ENCODE measurements at regions not wholly inside any gene's neighbourhood (a gene's known extent, or its start where the extent isn't known, plus 50 kb on each side); places are given as distances from the start of the nearest gene placed in this dataset.

GRCh38 chrX:534804-535203 lies 95.8 kb upstream of the SHOX start:
- no peak overlapping the region for H3K4me2 ChIP-seq (ENCODE audit: low read length)
- no peaks in the 10 kb centered on the region for H3K36me3 ChIP-seq (ENCODE audit: control insufficient read depth, low read length)
- no peaks in the 10 kb centered on the region for H3K79me2 ChIP-seq (ENCODE audit: control insufficient read depth, low read length)
- no peaks in the 10 kb centered on the region for H4K20me1 ChIP-seq (ENCODE audit: control insufficient read depth, insufficient read depth, low read depth, low read length)
- peaks cover 17% of the 10 kb centered on the region; the same call in 1 of the 2 replicates for H3K9me3 ChIP-seq (ENCODE audit: control insufficient read depth, insufficient read depth, low read length)
- H3K27ac ChIP-seq (ENCODE audit: low read depth, low read length) = no peak overlapping the region
- no peaks in the 10 kb centered on the region for H3K4me1 ChIP-seq (ENCODE audit: control insufficient read depth, low read length)
- H3F3A ChIP-seq (ENCODE audit: control insufficient read depth, insufficient read depth) = peaks cover 5% of the 10 kb centered on the region
- no peaks in the 10 kb centered on the region for H3K9me2 ChIP-seq (replicated peaks; ENCODE audit: control insufficient read depth, low read length)
- TF ChIP-seq, protein P1, sequence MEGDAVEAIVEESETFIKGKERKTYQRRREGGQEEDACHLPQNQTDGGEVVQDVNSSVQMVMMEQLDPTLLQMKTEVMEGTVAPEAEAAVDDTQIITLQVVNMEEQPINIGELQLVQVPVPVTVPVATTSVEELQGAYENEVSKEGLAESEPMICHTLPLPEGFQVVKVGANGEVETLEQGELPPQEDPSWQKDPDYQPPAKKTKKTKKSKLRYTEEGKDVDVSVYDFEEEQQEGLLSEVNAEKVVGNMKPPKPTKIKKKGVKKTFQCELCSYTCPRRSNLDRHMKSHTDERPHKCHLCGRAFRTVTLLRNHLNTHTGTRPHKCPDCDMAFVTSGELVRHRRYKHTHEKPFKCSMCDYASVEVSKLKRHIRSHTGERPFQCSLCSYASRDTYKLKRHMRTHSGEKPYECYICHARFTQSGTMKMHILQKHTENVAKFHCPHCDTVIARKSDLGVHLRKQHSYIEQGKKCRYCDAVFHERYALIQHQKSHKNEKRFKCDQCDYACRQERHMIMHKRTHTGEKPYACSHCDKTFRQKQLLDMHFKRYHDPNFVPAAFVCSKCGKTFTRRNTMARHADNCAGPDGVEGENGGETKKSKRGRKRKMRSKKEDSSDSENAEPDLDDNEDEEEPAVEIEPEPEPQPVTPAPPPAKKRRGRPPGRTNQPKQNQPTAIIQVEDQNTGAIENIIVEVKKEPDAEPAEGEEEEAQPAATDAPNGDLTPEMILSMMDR (IDR thresholded peaks at IDR 0.05; ENCODE audit: low read depth, low read length, poor library complexity, severe bottlenecking) = no peak
- no peak for TF ChIP-seq EZH2phosphoT487 (IDR thresholded peaks at IDR 0.05; ENCODE audit: borderline replicate concordance, low read length)
- no peaks in the 10 kb centered on the region for H3K27me3 ChIP-seq (ENCODE audit: control insufficient read depth, low read length)
- H3K4me3 ChIP-seq (ENCODE audit: low read length) = no peak overlapping the region

- Histone ChIP-seq H3K36me3 (ENCODE audit: control insufficient read depth, low read length) (no peaks in the 10 kb centered on the region), H3K4me2 (ENCODE audit: low read length) (no peak overlapping the region), H3K9me3 (ENCODE audit: control insufficient read depth, insufficient read depth, low read length) (peaks cover under 1% of the 10 kb centered on the region; the same call in 1 of the 2 replicates), H4K20me1 (ENCODE audit: control insufficient read depth, insufficient read depth, low read depth, low read length) (no peaks in the 10 kb centered on the region), H3K4me1 (ENCODE audit: control insufficient read depth, low read length) (no peaks in the 10 kb centered on the region), H3F3A (ENCODE audit: control insufficient read depth, insufficient read depth) (no peaks in the 10 kb centered on the region), H3K27ac (ENCODE audit: low read depth, low read length) (no peak overlapping the region), H3K27me3 (ENCODE audit: control insufficient read depth, low read length) (no peaks in the 10 kb centered on the region), H3K4me3 (ENCODE audit: low read length) (no peak overlapping the region), H3K9me2 (replicated peaks; ENCODE audit: control insufficient read depth, low read length) (no peaks in the 10 kb centered on the region), H3K79me2 (ENCODE audit: control insufficient read depth, low read length) (no peaks in the 10 kb centered on the region)
- TF ChIP-seq EZH2phosphoT487 (IDR thresholded peaks at IDR 0.05; ENCODE audit: borderline replicate concordance, low read length) = no peak
- TF ChIP-seq, protein P1 (IDR thresholded peaks at IDR 0.05; ENCODE audit: low read depth, low read length, poor library complexity, severe bottlenecking) = no peak
Measured at GRCh38 chrX:536616-537015, 94.0 kb upstream of the SHOX start.

- H4K20me1 ChIP-seq (ENCODE audit: control insufficient read depth, insufficient read depth, low read depth, low read length) = no peaks in the 10 kb centered on the region
- H3K36me3 ChIP-seq (ENCODE audit: control insufficient read depth, low read length) = no peaks in the 10 kb centered on the region
- H3K9me2 ChIP-seq (replicated peaks; ENCODE audit: control insufficient read depth, low read length) = no peaks in the 10 kb centered on the region
- no peaks in the 10 kb centered on the region for H3K79me2 ChIP-seq (ENCODE audit: control insufficient read depth, low read length)
- no peak overlapping the region for H3K4me3 ChIP-seq (ENCODE audit: low read length)
- no peak overlapping the region for H3K27ac ChIP-seq (ENCODE audit: low read depth, low read length)
- TF ChIP-seq, protein P1 (IDR thresholded peaks at IDR 0.05; ENCODE audit: low read depth, low read length, poor library complexity, severe bottlenecking) = no peak
- TF ChIP-seq EZH2phosphoT487 (IDR thresholded peaks at IDR 0.05; ENCODE audit: borderline replicate concordance, low read length) = no peak
- H3K27me3 ChIP-seq (ENCODE audit: control insufficient read depth, low read length) = no peaks in the 10 kb centered on the region
- H3F3A ChIP-seq (ENCODE audit: control insufficient read depth, insufficient read depth) = no peaks in the 10 kb centered on the region
- H3K4me1 ChIP-seq (ENCODE audit: control insufficient read depth, low read length) = no peaks in the 10 kb centered on the region
- H3K4me2 ChIP-seq (ENCODE audit: low read length) = no peak overlapping the region
- H3K9me3 ChIP-seq (ENCODE audit: control insufficient read depth, insufficient read depth, low read length) = no peaks in the 10 kb centered on the region
Measured at GRCh38 chrX:537151-537550, 93.4 kb upstream of the SHOX start.
